ENCODE measurements at regions not wholly inside any gene's neighbourhood (a gene's known extent, or its start where the extent isn't known, plus 50 kb on each side); places are given as distances from the start of the nearest gene placed in this dataset.

- CTCF ChIA-PET (ENCODE audit: low intra/inter-chr PET ratio, low total read pairs) = no interaction called here
- peak overlapping the region; percentile 14 for H3K27ac ChIP-seq (ENCODE audit: extremely low read length, insufficient read depth, low read length)
- TF ChIP-seq ZNF850 (CRISPR knock-in tag; conservative IDR thresholded peaks at IDR 0.05) (no peak), ZNF546 (CRISPR knock-in tag; conservative IDR thresholded peaks at IDR 0.05) (no peak), ZNF350 (CRISPR knock-in tag; IDR thresholded peaks at IDR 0.05; ENCODE audit: borderline replicate concordance, low read depth) (no peak), FIP1L1 (IDR thresholded peaks at IDR 0.05; ENCODE audit: borderline replicate concordance, insufficient read depth, low read depth, low read length) (no peak), CBX5 (CRISPR knock-in tag; IDR thresholded peaks at IDR 0.05; ENCODE audit: borderline replicate concordance) (no peak), ZBTB42 (CRISPR knock-in tag; IDR thresholded peaks at IDR 0.05) (no peak), CHD2 (IDR thresholded peaks at IDR 0.05; ENCODE audit: low read depth, low read length) (no peak), PHB2 (IDR thresholded peaks at IDR 0.05; ENCODE audit: partially characterized antibody) (no peak), ZNF207 (IDR thresholded peaks at IDR 0.05; ENCODE audit: borderline replicate concordance) (no peak), HNRNPUL1 (IDR thresholded peaks at IDR 0.05; ENCODE audit: low read depth, low read length) (no peak), ZNF496 (CRISPR knock-in tag; IDR thresholded peaks at IDR 0.05; ENCODE audit: insufficient replicate concordance) (no peak), BORCS8-MEF2B (CRISPR knock-in tag; IDR thresholded peaks at IDR 0.05) (no peak), POGK (CRISPR knock-in tag; conservative IDR thresholded peaks at IDR 0.05) (no peak), ZNF317 (CRISPR knock-in tag; IDR thresholded peaks at IDR 0.05) (no peak), ZNF713 (CRISPR knock-in tag; IDR thresholded peaks at IDR 0.05) (no peak), CSRNP2 (CRISPR knock-in tag; conservative IDR thresholded peaks at IDR 0.05; ENCODE audit: low read depth) (no peak), EZH2 (conservative IDR thresholded peaks at IDR 0.05; ENCODE audit: low read depth, low read length) (no peak), CCDC6 (CRISPR knock-in tag; IDR thresholded peaks at IDR 0.05) (no peak), TP53 (CRISPR knock-in tag; conservative IDR thresholded peaks at IDR 0.05) (no peak), SMYD3 (CRISPR knock-in tag; IDR thresholded peaks at IDR 0.05) (no peak), REPIN1 (CRISPR knock-in tag; IDR thresholded peaks at IDR 0.05; ENCODE audit: borderline replicate concordance, low read depth) (no peak), PHF21A (CRISPR knock-in tag; IDR thresholded peaks at IDR 0.05) (no peak)
- TF ChIP-seq, protein P1, sequence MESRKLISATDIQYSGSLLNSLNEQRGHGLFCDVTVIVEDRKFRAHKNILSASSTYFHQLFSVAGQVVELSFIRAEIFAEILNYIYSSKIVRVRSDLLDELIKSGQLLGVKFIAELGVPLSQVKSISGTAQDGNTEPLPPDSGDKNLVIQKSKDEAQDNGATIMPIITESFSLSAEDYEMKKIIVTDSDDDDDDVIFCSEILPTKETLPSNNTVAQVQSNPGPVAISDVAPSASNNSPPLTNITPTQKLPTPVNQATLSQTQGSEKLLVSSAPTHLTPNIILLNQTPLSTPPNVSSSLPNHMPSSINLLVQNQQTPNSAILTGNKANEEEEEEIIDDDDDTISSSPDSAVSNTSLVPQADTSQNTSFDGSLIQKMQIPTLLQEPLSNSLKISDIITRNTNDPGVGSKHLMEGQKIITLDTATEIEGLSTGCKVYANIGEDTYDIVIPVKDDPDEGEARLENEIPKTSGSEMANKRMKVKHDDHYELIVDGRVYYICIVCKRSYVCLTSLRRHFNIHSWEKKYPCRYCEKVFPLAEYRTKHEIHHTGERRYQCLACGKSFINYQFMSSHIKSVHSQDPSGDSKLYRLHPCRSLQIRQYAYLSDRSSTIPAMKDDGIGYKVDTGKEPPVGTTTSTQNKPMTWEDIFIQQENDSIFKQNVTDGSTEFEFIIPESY (CRISPR knock-in tag; IDR thresholded peaks at IDR 0.05) = no peak
These were observed 57.0 kb upstream of the GRAMD2B start for GRCh38 chr5:126366199-126366560.

More at GRCh38 chr5:126366199-126366560, 57.0 kb upstream of the GRAMD2B start:
- POLR2A ChIA-PET = interaction anchor here (1.3 to 1.5 kb wide), 2 partner anchors 106 to 229 kb away, joined by 3 to 6 read pairs; partner anchors contain the start of gene ALDH7A1
- H3K4me2 ChIP-seq (ENCODE audit: low read depth, low read length) = peak overlapping the region; percentile 64
- WGBS (ENCODE audit: low lambda C conversion rate) = 0% methylated on average over 1 of the region's 1 CpG
- ATAC-seq (peak; percentile 32), FAIRE-seq (peak; percentile 62), DNase-seq (ENCODE audit: low spot score) (peak; percentile 68)
- H3K27me3 ChIP-seq (ENCODE audit: control insufficient read depth in 1 of 2, insufficient read depth in 2 of 2, low read length in 2 of 2) = no peaks in the 10 kb centered on the region; a peak in 1 of 5 replicates
- H3K4me1 ChIP-seq (ENCODE audit: insufficient read depth, low read length) = peaks cover 77% of the 10 kb centered on the region
- no peak overlapping the region for H2AFZ ChIP-seq (ENCODE audit: low read length)
- H3K36me3 ChIP-seq (replicated peaks in 1 of 2; ENCODE audit: control insufficient read depth in 1 of 2, insufficient read depth in 2 of 2, low read length in 2 of 2) = no peaks in the 10 kb centered on the region
- H3K9ac ChIP-seq (ENCODE audit: insufficient read depth, low read depth, low read length) = no peak overlapping the region
- no peak overlapping the region for H3K4me3 ChIP-seq (replicated peaks in 1 of 3; ENCODE audit: insufficient read depth in 1 of 3, low read depth in 2 of 3, low read length in 3 of 3)
- H3K9me3 ChIP-seq (ENCODE audit: low read length) = no peaks in the 10 kb centered on the region
- BruUV-seq (replicated peaks) = no TSS peak
- intact Hi-C loops (cut with micrococcal nuclease; ENCODE audit: unreplicated experiment) = loop anchor here (10.0 kb wide), 3 partner anchors 409 to 1701 kb away; partner anchors contain the start of gene LMNB1
- H4K20me1 ChIP-seq (ENCODE audit: insufficient read depth, low read length) = no peaks in the 10 kb centered on the region
- in situ Hi-C loops (cut with HindIII; ENCODE audit: extremely low pct_ligation_motif_present, low pct_unique_long_range_greater_than_20kb) = no loop called here
- H3K79me2 ChIP-seq (ENCODE audit: insufficient read depth, low read length) = no peaks in the 10 kb centered on the region

Data from HepG2 (cell line).